ENCODE measurements at regions not wholly inside any gene's neighbourhood (a gene's known extent, or its start where the extent isn't known, plus 50 kb on each side); places are given as distances from the start of the nearest gene placed in this dataset.

DNA sequence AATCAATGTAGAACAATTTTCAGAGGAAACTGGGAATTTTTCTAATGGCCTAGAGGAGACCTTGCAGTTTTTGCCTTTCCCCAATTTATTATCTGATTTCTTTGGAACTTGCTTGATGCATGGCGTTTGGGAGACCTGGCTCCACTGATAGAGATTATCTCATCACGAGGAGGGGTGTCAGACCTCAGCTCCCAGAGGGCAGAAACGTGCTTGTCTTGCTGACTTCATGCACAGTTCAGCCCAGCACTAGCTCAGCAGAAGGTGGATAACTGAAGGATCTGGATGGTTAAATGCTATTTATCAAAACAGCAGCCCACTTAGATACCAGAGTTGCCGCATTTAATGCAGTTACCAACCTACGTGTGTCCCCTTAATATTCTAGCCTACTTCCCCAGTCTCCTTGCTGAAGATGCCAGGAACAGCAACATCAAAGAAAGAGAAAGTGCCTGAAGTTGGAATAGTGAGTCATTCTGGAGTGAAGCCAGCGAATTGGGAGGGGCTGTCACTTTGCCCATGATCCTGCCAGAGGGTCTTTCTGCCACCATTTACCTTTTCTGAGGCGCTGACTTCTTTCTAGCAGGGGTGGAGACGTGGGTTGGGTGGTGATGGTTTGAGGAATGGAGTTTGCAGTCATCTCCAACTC lies 133.5 kb upstream of the CADM1 start:
- TF ChIP-seq, protein P1, sequence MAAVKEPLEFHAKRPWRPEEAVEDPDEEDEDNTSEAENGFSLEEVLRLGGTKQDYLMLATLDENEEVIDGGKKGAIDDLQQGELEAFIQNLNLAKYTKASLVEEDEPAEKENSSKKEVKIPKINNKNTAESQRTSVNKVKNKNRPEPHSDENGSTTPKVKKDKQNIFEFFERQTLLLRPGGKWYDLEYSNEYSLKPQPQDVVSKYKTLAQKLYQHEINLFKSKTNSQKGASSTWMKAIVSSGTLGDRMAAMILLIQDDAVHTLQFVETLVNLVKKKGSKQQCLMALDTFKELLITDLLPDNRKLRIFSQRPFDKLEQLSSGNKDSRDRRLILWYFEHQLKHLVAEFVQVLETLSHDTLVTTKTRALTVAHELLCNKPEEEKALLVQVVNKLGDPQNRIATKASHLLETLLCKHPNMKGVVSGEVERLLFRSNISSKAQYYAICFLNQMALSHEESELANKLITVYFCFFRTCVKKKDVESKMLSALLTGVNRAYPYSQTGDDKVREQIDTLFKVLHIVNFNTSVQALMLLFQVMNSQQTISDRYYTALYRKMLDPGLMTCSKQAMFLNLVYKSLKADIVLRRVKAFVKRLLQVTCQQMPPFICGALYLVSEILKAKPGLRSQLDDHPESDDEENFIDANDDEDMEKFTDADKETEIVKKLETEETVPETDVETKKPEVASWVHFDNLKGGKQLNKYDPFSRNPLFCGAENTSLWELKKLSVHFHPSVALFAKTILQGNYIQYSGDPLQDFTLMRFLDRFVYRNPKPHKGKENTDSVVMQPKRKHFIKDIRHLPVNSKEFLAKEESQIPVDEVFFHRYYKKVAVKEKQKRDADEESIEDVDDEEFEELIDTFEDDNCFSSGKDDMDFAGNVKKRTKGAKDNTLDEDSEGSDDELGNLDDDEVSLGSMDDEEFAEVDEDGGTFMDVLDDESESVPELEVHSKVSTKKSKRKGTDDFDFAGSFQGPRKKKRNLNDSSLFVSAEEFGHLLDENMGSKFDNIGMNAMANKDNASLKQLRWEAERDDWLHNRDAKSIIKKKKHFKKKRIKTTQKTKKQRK (IDR thresholded peaks at IDR 0.05; ENCODE audit: low read length) = no peak
- TF ChIP-seq SMAD3 (CRISPR knock-in tag; IDR thresholded peaks at IDR 0.05) = no peak

Data from HepG2 (cell line).